ENCODE measurements at regions not wholly inside any gene's neighbourhood (a gene's known extent, or its start where the extent isn't known, plus 50 kb on each side); places are given as distances from the start of the nearest gene placed in this dataset.

DNA sequence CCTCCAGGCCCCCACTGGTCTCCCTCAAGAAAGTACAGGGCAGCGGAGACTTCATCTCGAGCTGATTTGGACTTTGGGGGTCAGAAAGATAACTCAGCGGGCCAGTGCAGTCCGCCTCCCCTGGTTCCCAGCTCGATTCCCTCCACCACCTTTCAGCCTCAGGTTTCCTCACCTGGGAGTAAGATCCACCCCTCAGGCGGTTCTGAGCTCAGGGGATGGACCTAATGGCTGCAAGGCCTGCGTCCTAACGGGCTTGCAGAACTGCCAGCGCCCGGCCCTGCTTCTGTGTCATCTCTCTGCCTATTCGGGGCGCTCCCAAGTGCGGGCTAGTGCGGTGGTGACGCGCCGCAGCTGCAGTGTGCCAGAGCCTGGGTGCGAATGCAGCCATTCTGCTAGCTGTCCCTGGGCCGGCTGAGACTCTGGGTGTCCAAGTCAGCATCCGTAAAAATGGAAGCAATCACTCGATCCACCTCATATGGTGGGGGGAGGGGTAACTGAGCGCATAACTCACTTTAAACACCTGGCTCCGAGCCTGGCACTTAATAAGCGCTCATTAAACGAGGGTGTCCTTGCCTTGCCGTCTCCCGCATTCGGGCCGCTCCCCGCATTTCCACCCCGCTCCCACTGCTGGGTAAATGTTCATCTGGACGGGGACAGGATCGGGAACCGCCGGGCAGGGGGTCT is 129.6 kb upstream of the LHX1 start:
- TF ChIP-seq, protein P1, sequence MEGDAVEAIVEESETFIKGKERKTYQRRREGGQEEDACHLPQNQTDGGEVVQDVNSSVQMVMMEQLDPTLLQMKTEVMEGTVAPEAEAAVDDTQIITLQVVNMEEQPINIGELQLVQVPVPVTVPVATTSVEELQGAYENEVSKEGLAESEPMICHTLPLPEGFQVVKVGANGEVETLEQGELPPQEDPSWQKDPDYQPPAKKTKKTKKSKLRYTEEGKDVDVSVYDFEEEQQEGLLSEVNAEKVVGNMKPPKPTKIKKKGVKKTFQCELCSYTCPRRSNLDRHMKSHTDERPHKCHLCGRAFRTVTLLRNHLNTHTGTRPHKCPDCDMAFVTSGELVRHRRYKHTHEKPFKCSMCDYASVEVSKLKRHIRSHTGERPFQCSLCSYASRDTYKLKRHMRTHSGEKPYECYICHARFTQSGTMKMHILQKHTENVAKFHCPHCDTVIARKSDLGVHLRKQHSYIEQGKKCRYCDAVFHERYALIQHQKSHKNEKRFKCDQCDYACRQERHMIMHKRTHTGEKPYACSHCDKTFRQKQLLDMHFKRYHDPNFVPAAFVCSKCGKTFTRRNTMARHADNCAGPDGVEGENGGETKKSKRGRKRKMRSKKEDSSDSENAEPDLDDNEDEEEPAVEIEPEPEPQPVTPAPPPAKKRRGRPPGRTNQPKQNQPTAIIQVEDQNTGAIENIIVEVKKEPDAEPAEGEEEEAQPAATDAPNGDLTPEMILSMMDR (IDR thresholded peaks at IDR 0.05): no peak
- no peak for TF ChIP-seq POLR2A (IDR thresholded peaks at IDR 0.05)
